ENCODE measurements at regions not wholly inside any gene's neighbourhood (a gene's known extent, or its start where the extent isn't known, plus 50 kb on each side); places are given as distances from the start of the nearest gene placed in this dataset.

- DNase-seq, result no peak
Measured at GRCh38 chr7:131197920-131198615, 129.6 kb upstream of the MKLN1 start.

GRCh38 chr7:131202451-131202850, 125.2 kb upstream of the MKLN1 start:
- DNase-seq, result no peak

- no peak for DNase-seq
Measured at GRCh38 chr7:131203291-131203976, 124.2 kb upstream of the MKLN1 start.

GRCh38 chr7:131208777-131209176, 118.9 kb upstream of the MKLN1 start:
- no peak for DNase-seq

- DNase-seq, result no peak
Measured at GRCh38 chr7:131210618-131211017, 117.1 kb upstream of the MKLN1 start.

- DNase-seq, result no peak
Measured at GRCh38 chr7:131211500-131211899, 116.2 kb upstream of the MKLN1 start.

GRCh38 chr7:131212114-131212513, 115.6 kb upstream of the MKLN1 start:
- DNase-seq, result no peak

GRCh38 chr7:131218727-131219128, 108.9 kb upstream of the MKLN1 start:
- DNase-seq, result no peak

- DNase-seq, result no peak
Measured at GRCh38 chr7:131219312-131220041, 108.2 kb upstream of the MKLN1 start.

GRCh38 chr7:131221061-131221460, 106.6 kb upstream of the MKLN1 start:
- no peak for DNase-seq

- DNase-seq, result no peak
Measured at GRCh38 chr7:131222171-131222570, 105.5 kb upstream of the MKLN1 start.

GRCh38 chr7:131223151-131223550, 104.5 kb upstream of the MKLN1 start:
- DNase-seq, result no peak

GRCh38 chr7:131224996-131225395, 102.7 kb upstream of the MKLN1 start:
- DNase-seq, result no peak

GRCh38 chr7:131225619-131226513, 101.8 kb upstream of the MKLN1 start:
- DNase-seq, result no peak

GRCh38 chr7:131226514-131226865, 101.2 kb upstream of the MKLN1 start:
- DNase-seq, result no peak

GRCh38 chr7:131231381-131232220, 96.1 kb upstream of the MKLN1 start:
- no peak for DNase-seq

GRCh38 chr7:131232768-131233167, 94.9 kb upstream of the MKLN1 start:
- no peak for DNase-seq

- no peak for DNase-seq
Measured at GRCh38 chr7:131233193-131233592, 94.5 kb upstream of the MKLN1 start.

GRCh38 chr7:131234719-131235488, 92.8 kb upstream of the MKLN1 start:
- DNase-seq, result no peak

- DNase-seq, result no peak
Measured at GRCh38 chr7:131235489-131236317, 92.0 kb upstream of the MKLN1 start.

Measured in NCI-H774 (cell line).